IMR-90 (cell line): ENCODE measurements at regions not wholly inside any gene's neighbourhood (a gene's known extent, or its start where the extent isn't known, plus 50 kb on each side); places are given as distances from the start of the nearest gene placed in this dataset.

Experiments
- ATAC-seq: fragments of 200-7000 bp; cut with Tn5 transposase; 2 replicates; pipeline ENCODE4 v1.9.1; 2020; ENCODE audit warnings: low read depth, mild to moderate bottlenecking, moderate library complexity
- BruUV-seq: library from RNA; stranded (reverse); fragments of 400-500 nt; replicated peaks from 2 replicates; lab custom pipeline; 2021; lab: Mats Ljungman, UMichigan
- CTCF ChIA-PET: fragments of 300-600 bp; formaldehyde crosslinking; extraction: SDS; loops from one replicate; lab custom pipeline; 2021; ENCODE audit warnings: antibody characterized with exemption; lab: Yijun Ruan, JAX
- POLR2A ChIA-PET: fragments of 300-600 bp; sonication (Branson Sonifier 250); formaldehyde crosslinking; loops from one replicate; lab custom pipeline; 2022; ENCODE audit warnings: antibody characterized with exemption; ENCODE audit not compliant: unreplicated experiment; lab: Charles Lee
- DNase-seq: peaks from one replicate; pipeline ENCODE4 v3.0.0; 2013
- H2AFZ ChIP-seq: replicated peaks from 2 replicates; pipeline ENCODE3; 2013; ENCODE audit warnings: low read length, mild to moderate bottlenecking; ENCODE audit not compliant: poor library complexity
- H2AK5ac ChIP-seq: 2 replicates; pipeline ENCODE4 v1.6.1; 2013; ENCODE audit warnings: low read depth, low read length, inconsistent platforms
- H2AK9ac ChIP-seq: replicated peaks from 2 replicates; pipeline ENCODE3; 2013; ENCODE audit warnings: mild to moderate bottlenecking, low read depth, low read length, moderate library complexity; ENCODE audit not compliant: poor library complexity
- H2BK120ac ChIP-seq: 2 replicates; pipeline ENCODE4 v1.6.1; 2013; ENCODE audit warnings: low read depth, low read length, inconsistent platforms
- H2BK15ac ChIP-seq: 3 replicates; pipeline ENCODE4 v1.6.1; 2013; ENCODE audit warnings: low read depth, low read length, inconsistent platforms
- H2BK20ac ChIP-seq: 2 replicates; pipeline ENCODE4 v1.6.1; 2013; ENCODE audit warnings: low read depth, mild to moderate bottlenecking, inconsistent platforms, low read length, moderate library complexity
- H2BK5ac ChIP-seq: 2 replicates; pipeline ENCODE4 v1.6.1; 2013; ENCODE audit warnings: mild to moderate bottlenecking, low read depth, low read length, inconsistent platforms; ENCODE audit not compliant: poor library complexity, severe bottlenecking
- H3K14ac ChIP-seq: replicated peaks from 2 replicates; pipeline ENCODE4 v1.6.1; 2013; ENCODE audit warnings: low read depth, low read length, inconsistent platforms
- H3K18ac ChIP-seq: 2 replicates; pipeline ENCODE4 v1.6.1; 2013; ENCODE audit warnings: low read depth, low read length, control low read depth
- H3K23ac ChIP-seq: 2 replicates; pipeline ENCODE4 v1.6.1; 2013; ENCODE audit warnings: low read depth, low read length, inconsistent platforms
- H3K27ac ChIP-seq: 2 replicates; pipeline ENCODE4 v1.5.1; 2013; ENCODE audit warnings: mild to moderate bottlenecking, control low read depth, low read length; ENCODE audit not compliant: insufficient read depth
- H3K27me3 ChIP-seq: 2 replicates; pipeline ENCODE4 v1.6.1; 2013; ENCODE audit warnings: low read length; ENCODE audit not compliant: control insufficient read depth, insufficient read depth
- H3K36me3 ChIP-seq: 2 replicates; pipeline ENCODE4 v1.6.1; 2013; ENCODE audit warnings: low read length, mixed read lengths; ENCODE audit not compliant: control insufficient read depth, insufficient read depth
- H3K4ac ChIP-seq: 2 replicates; pipeline ENCODE4 v1.6.1; 2013; ENCODE audit warnings: low read depth, low read length, inconsistent platforms
- H3K4me1 ChIP-seq: 2 replicates; pipeline ENCODE4 v1.6.1; 2013; ENCODE audit warnings: low read length, mixed read lengths; ENCODE audit not compliant: control insufficient read depth, insufficient read depth
- H3K4me2 ChIP-seq: 2 replicates; pipeline ENCODE4 v1.6.1; 2013; ENCODE audit warnings: low read depth, mild to moderate bottlenecking, control low read depth, low read length, moderate library complexity
- H3K4me3 ChIP-seq: 2 replicates; pipeline ENCODE4 v1.5.1; 2013; ENCODE audit warnings: low read depth, mild to moderate bottlenecking, control low read depth, low read length, moderate library complexity; ENCODE audit not compliant: insufficient read depth
- H3K56ac ChIP-seq: 2 replicates; pipeline ENCODE4 v1.6.1; 2013; ENCODE audit warnings: low read length, inconsistent platforms; ENCODE audit not compliant: insufficient read depth; ENCODE audit errors: extremely low read depth
- H3K79me1 ChIP-seq, 2 experiments: 2 replicates each; pipeline ENCODE4 v1.6.1; 2013; ENCODE audit warnings: low read length in 2 of 2, inconsistent platforms in 1 of 2, low read depth in 1 of 2
- H3K9ac ChIP-seq: 2 replicates; pipeline ENCODE4 v1.6.1; 2013; ENCODE audit warnings: low read depth, low read length, control low read depth
- H3K9me1 ChIP-seq: 2 replicates; pipeline ENCODE4 v1.6.1; 2013; ENCODE audit warnings: low read length, inconsistent platforms; ENCODE audit not compliant: insufficient read depth
- H3K9me3 ChIP-seq: 2 replicates; pipeline ENCODE4 v1.6.1; 2013; ENCODE audit warnings: low read length; ENCODE audit not compliant: control insufficient read depth, insufficient read depth
- H4K20me1 ChIP-seq: 2 replicates; pipeline ENCODE4 v1.6.1; 2013; ENCODE audit warnings: low read length, inconsistent platforms; ENCODE audit not compliant: insufficient read depth
- H4K5ac ChIP-seq: 2 replicates; pipeline ENCODE4 v1.6.1; 2013; ENCODE audit warnings: mild to moderate bottlenecking, low read depth, low read length, control low read depth
- H4K8ac ChIP-seq, 2 experiments: 2 replicates each; pipeline ENCODE4 v1.6.1; 2013; ENCODE audit warnings: low read depth in 2 of 2, low read length in 2 of 2, control low read depth in 1 of 2, inconsistent platforms in 1 of 2
- H4K91ac ChIP-seq: 2 replicates; pipeline ENCODE4 v1.6.1; 2013; ENCODE audit warnings: low read depth, low read length, inconsistent platforms; ENCODE audit not compliant: insufficient read depth
- BHLHE40 ChIP-seq: fragments of 150-350 bp; IDR thresholded peaks from 2 replicates; pipeline ENCODE4 v1.6.1; 2016; ENCODE audit warnings: mild to moderate bottlenecking, low read depth, low read length
- CEBPB ChIP-seq: IDR thresholded peaks from 2 replicates; pipeline ENCODE4 v1.6.1; 2012; ENCODE audit warnings: low read depth, low read length, improper control_type of control experiment
- CHD1 ChIP-seq: IDR thresholded peaks from 2 replicates; pipeline ENCODE4 v1.6.1; 2012; ENCODE audit warnings: low read depth, low read length, improper control_type of control experiment
- FOS ChIP-seq: fragments of 150-350 bp; IDR thresholded peaks from 2 replicates; pipeline ENCODE4 v1.6.1; 2016; ENCODE audit warnings: low read depth, low read length
- MAFK ChIP-seq: IDR thresholded peaks from 2 replicates; pipeline ENCODE4 v1.6.1; 2012; ENCODE audit warnings: low read depth, low read length, improper control_type of control experiment
- MAZ ChIP-seq: IDR thresholded peaks from 2 replicates; pipeline ENCODE4 v1.6.1; 2012; ENCODE audit warnings: low read depth, mild to moderate bottlenecking, low read length, improper control_type of control experiment, moderate library complexity, borderline replicate concordance
- MXI1 ChIP-seq: IDR thresholded peaks from 2 replicates; pipeline ENCODE4 v1.6.1; 2012; ENCODE audit warnings: low read depth, mild to moderate bottlenecking, low read length, moderate library complexity, borderline replicate concordance
- NFE2L2 ChIP-seq: fragments of 150-350 bp; IDR thresholded peaks from 2 replicates; pipeline ENCODE4 v1.6.1; 2016; ENCODE audit warnings: low read depth, mild to moderate bottlenecking, low read length
- POLR2A ChIP-seq: IDR thresholded peaks from 2 replicates; pipeline ENCODE4 v1.6.1; 2012; ENCODE audit warnings: mild to moderate bottlenecking, low read depth, low read length
- RAD21 ChIP-seq: IDR thresholded peaks from 2 replicates; pipeline ENCODE4 v1.6.1; 2012; ENCODE audit warnings: low read length, improper control_type of control experiment
- RCOR1 ChIP-seq: IDR thresholded peaks from 2 replicates; pipeline ENCODE4 v1.6.1; 2012; ENCODE audit warnings: mild to moderate bottlenecking, low read length, improper control_type of control experiment; ENCODE audit not compliant: insufficient replicate concordance
- RFX5 ChIP-seq: IDR thresholded peaks from 2 replicates; pipeline ENCODE4 v1.8.0; 2012; ENCODE audit warnings: low read depth, mild to moderate bottlenecking, low read length, moderate library complexity
- SMC3 ChIP-seq: fragments of 150-350 bp; IDR thresholded peaks from 2 replicates; pipeline ENCODE4 v1.6.1; 2016; ENCODE audit warnings: low read depth, mild to moderate bottlenecking, antibody characterized with exemption, low read length, moderate library complexity
- WGBS, 2 experiments: methylation state at CpG; one replicate each; pipeline versions ENCODE4 v1.1.5 to v1.1.7; 2013; ENCODE audit warnings: missing lambda C conversion rate in 2 of 2; ENCODE audit not compliant: insufficient read length in 1 of 2; ENCODE audit errors: extremely low coverage in 2 of 2; 5-methylcytosine and 5-hydroxymethylcytosine counted together
- dilution Hi-C: fragments of 300-500 bp; cut with HindIII; formaldehyde crosslinking; loops from one replicate; pipeline ENCODE4 v1.14.3; 2018; ENCODE audit warnings: low sequenced_read_pairs; ENCODE audit not compliant: unreplicated experiment
- in situ Hi-C: fragments of 300-500 bp; cut with MboI; formaldehyde crosslinking; loops from 3 replicates; pipeline ENCODE4 v1.14.3; 2019; ENCODE audit warnings: low sequenced_read_pairs, inconsistent platforms, mixed read lengths
- intact Hi-C: fragments of 100-400 bp; cut with micrococcal nuclease; formaldehyde crosslinking; loops from 2 replicates; pipeline ENCODE4 v1.10.0; 2022
- TF ChIP-seq, protein P1 (sequence below): conservative IDR thresholded peaks from 2 replicates; pipeline ENCODE4 v1.5.1; 2012; ENCODE audit warnings: mild to moderate bottlenecking, low read depth, low read length, improper control_type of control experiment
- TF ChIP-seq, protein P2 (sequence below): fragments of 150-350 bp; IDR thresholded peaks from 2 replicates; pipeline ENCODE4 v1.6.1; 2017; ENCODE audit warnings: mild to moderate bottlenecking, antibody characterized with exemption, low read length, low read depth
- TF ChIP-seq, protein P3 (sequence below): fragments of 150-350 bp; IDR thresholded peaks from 2 replicates; pipeline ENCODE4 v1.6.1; 2016; ENCODE audit warnings: low read depth, mild to moderate bottlenecking, low read length, moderate library complexity, borderline replicate concordance

DNA sequence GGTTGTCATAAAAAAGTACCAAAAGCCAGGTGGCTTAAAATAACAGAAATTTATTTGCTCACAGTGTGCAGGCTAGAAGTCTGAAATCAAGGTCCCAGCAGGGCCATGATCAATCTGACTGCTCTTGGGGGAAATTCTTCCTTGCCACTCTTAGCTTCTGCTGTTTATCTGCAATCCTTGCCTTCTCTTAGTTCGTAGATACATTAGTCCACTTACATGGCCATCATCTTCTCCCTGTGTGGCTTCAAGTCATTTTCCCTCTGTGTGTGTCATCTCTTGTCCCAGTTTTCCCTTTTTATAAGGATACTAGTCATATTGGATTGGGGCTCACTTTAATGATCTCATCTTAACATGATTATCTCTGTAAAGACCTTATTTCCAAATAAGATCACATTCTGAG lies 124.0 kb upstream of the NCAM2 start:
- no peak overlapping the region for H3K4ac ChIP-seq
- no CpG with 5 or more reads among the region's 1 CpG for WGBS, 2 experiments
- H3K36me3 ChIP-seq = no peaks in the 10 kb centered on the region

More for the DNA sequence above, 124.0 kb upstream of the NCAM2 start:
- H2BK5ac ChIP-seq = no peak overlapping the region
- no peak overlapping the region for H2BK120ac ChIP-seq
- H3K27ac ChIP-seq = no peak overlapping the region
- no peak overlapping the region for H3K23ac ChIP-seq
- H3K9me3 ChIP-seq = peaks cover 3% of the 10 kb centered on the region; the same call in 1 of the 2 replicates
- no peak overlapping the region for H4K5ac ChIP-seq
- H3K9ac ChIP-seq = no peak overlapping the region
- CTCF ChIA-PET = no interaction called here
- dilution Hi-C loops = no loop called here
- ATAC-seq = no peak
- no peak for TF ChIP-seq RFX5
- no peak for TF ChIP-seq FOS
- no peak for TF ChIP-seq NFE2L2
- no peak for TF ChIP-seq CHD1
- TF ChIP-seq RCOR1 = no peak
- TF ChIP-seq, protein P1, sequence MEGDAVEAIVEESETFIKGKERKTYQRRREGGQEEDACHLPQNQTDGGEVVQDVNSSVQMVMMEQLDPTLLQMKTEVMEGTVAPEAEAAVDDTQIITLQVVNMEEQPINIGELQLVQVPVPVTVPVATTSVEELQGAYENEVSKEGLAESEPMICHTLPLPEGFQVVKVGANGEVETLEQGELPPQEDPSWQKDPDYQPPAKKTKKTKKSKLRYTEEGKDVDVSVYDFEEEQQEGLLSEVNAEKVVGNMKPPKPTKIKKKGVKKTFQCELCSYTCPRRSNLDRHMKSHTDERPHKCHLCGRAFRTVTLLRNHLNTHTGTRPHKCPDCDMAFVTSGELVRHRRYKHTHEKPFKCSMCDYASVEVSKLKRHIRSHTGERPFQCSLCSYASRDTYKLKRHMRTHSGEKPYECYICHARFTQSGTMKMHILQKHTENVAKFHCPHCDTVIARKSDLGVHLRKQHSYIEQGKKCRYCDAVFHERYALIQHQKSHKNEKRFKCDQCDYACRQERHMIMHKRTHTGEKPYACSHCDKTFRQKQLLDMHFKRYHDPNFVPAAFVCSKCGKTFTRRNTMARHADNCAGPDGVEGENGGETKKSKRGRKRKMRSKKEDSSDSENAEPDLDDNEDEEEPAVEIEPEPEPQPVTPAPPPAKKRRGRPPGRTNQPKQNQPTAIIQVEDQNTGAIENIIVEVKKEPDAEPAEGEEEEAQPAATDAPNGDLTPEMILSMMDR = no peak
- TF ChIP-seq, protein P2, sequence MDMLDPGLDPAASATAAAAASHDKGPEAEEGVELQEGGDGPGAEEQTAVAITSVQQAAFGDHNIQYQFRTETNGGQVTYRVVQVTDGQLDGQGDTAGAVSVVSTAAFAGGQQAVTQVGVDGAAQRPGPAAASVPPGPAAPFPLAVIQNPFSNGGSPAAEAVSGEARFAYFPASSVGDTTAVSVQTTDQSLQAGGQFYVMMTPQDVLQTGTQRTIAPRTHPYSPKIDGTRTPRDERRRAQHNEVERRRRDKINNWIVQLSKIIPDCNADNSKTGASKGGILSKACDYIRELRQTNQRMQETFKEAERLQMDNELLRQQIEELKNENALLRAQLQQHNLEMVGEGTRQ = no peak
- TF ChIP-seq, protein P3, sequence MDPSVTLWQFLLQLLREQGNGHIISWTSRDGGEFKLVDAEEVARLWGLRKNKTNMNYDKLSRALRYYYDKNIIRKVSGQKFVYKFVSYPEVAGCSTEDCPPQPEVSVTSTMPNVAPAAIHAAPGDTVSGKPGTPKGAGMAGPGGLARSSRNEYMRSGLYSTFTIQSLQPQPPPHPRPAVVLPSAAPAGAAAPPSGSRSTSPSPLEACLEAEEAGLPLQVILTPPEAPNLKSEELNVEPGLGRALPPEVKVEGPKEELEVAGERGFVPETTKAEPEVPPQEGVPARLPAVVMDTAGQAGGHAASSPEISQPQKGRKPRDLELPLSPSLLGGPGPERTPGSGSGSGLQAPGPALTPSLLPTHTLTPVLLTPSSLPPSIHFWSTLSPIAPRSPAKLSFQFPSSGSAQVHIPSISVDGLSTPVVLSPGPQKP = no peak
- TF ChIP-seq BHLHE40 = no peak
- no peak for TF ChIP-seq MAZ
- TF ChIP-seq CEBPB = no peak
- no peak for TF ChIP-seq RAD21
- no peak for TF ChIP-seq SMC3
- TF ChIP-seq MAFK = no peak
- no peak for TF ChIP-seq POLR2A
- no peak for TF ChIP-seq MXI1
- DNase-seq = no peak
- no peak overlapping the region for H3K14ac ChIP-seq
- H4K8ac ChIP-seq = no peak overlapping the region
- no peak overlapping the region for H3K4me2 ChIP-seq
- no peak overlapping the region for H3K56ac ChIP-seq
- intact Hi-C loops = no loop called here
- H2AFZ ChIP-seq = no peak overlapping the region
- H2BK15ac ChIP-seq = no peak overlapping the region
- H3K79me1 ChIP-seq = no peaks in the 10 kb centered on the region
- no peaks in the 10 kb centered on the region for H4K20me1 ChIP-seq
- H3K4me1 ChIP-seq = no peaks in the 10 kb centered on the region
- BruUV-seq = no TSS peak
- no peak overlapping the region for H2BK20ac ChIP-seq
- POLR2A ChIA-PET = no interaction called here
- no peak overlapping the region for H2AK9ac ChIP-seq
- H3K27me3 ChIP-seq = no peaks in the 10 kb centered on the region
- H3K9me1 ChIP-seq = no peaks in the 10 kb centered on the region
- no peak overlapping the region for H2AK5ac ChIP-seq
- in situ Hi-C loops = no loop called here
- H4K91ac ChIP-seq = no peak overlapping the region
- H3K4me3 ChIP-seq = no peak overlapping the region
- no peak overlapping the region for H3K18ac ChIP-seq
